Activated T-helper 2 cell treated with anti-CD3 and anti-CD28 coated beads, Interferon-gamma antibody, Interleukin-2, Interleukin-4, amounts not matched to agents 10 μg/mL and 5 μg/mL and 100 μg/mL, durations not matched to agents 14 hours and 24 hours and 36 hours (primary cell): ENCODE measurements at regions not wholly inside any gene's neighbourhood (a gene's known extent, or its start where the extent isn't known, plus 50 kb on each side); places are given as distances from the start of the nearest gene placed in this dataset.

ENCODE experiments used
- DNase-seq: peaks from one replicate; pipeline ENCODE4 v3.0.0; 2021; ENCODE audit warnings: low spot score
- H3K27ac Mint-ChIP-seq: one replicate; pipeline ENCODE4 v1.8.0; 2021; ENCODE audit warnings: mixed read lengths
- H3K27me3 Mint-ChIP-seq: one replicate; pipeline ENCODE4 v1.8.0; 2021; ENCODE audit warnings: low read depth, mixed read lengths
- H3K36me3 Mint-ChIP-seq: one replicate; pipeline ENCODE4 v1.8.0; 2021; ENCODE audit warnings: low read depth, mixed read lengths
- H3K4me1 Mint-ChIP-seq: one replicate; pipeline ENCODE4 v1.8.0; 2021; ENCODE audit warnings: low read depth, mixed read lengths
- H3K4me3 Mint-ChIP-seq: one replicate; pipeline ENCODE4 v1.8.0; 2021; ENCODE audit warnings: low read depth, mild to moderate bottlenecking, moderate library complexity, mixed read lengths
- H3K9me3 Mint-ChIP-seq: one replicate; pipeline ENCODE4 v1.8.0; 2021; ENCODE audit warnings: mixed read lengths
- intact Hi-C: fragments of 100-400 bp; cut with micrococcal nuclease; formaldehyde crosslinking; loops from one replicate; pipeline ENCODE4 v1.15.1; 2023

GRCh38 chr5:123752552-123753179 lies 240.7 kb downstream of the CSNK1G3 start:
- H3K4me3 Mint-ChIP-seq, result no peak overlapping the region
- no peaks in the 10 kb centered on the region for H3K9me3 Mint-ChIP-seq
- H3K36me3 Mint-ChIP-seq, result no peaks in the 10 kb centered on the region
- no peaks in the 10 kb centered on the region for H3K4me1 Mint-ChIP-seq
- DNase-seq, result no peak
- no peak overlapping the region for H3K27ac Mint-ChIP-seq
- intact Hi-C loops, result no loop called here
- H3K27me3 Mint-ChIP-seq, result no peaks in the 10 kb centered on the region

- H3K27ac Mint-ChIP-seq, result no peak overlapping the region
- H3K4me1 Mint-ChIP-seq, result no peaks in the 10 kb centered on the region
- no peaks in the 10 kb centered on the region for H3K27me3 Mint-ChIP-seq
- no peak for DNase-seq
- intact Hi-C loops, result no loop called here
- H3K4me3 Mint-ChIP-seq, result no peak overlapping the region
- H3K9me3 Mint-ChIP-seq, result no peaks in the 10 kb centered on the region
- no peaks in the 10 kb centered on the region for H3K36me3 Mint-ChIP-seq
These were observed 239.7 kb downstream of the CSNK1G3 start for GRCh38 chr5:123751670-123752069.

- intact Hi-C loops, result no loop called here
- no peaks in the 10 kb centered on the region for H3K4me1 Mint-ChIP-seq
- DNase-seq, result no peak
These were observed 236.3 kb downstream of the CSNK1G3 start for GRCh38 chr5:123748239-123748638.

GRCh38 chr5:123746683-123747360 lies 234.8 kb downstream of the CSNK1G3 start:
- intact Hi-C loops, result no loop called here
- H3K4me3 Mint-ChIP-seq, result no peak overlapping the region
- no peaks in the 10 kb centered on the region for H3K9me3 Mint-ChIP-seq
- H3K36me3 Mint-ChIP-seq, result no peaks in the 10 kb centered on the region
- no peaks in the 10 kb centered on the region for H3K4me1 Mint-ChIP-seq
- H3K27me3 Mint-ChIP-seq, result no peaks in the 10 kb centered on the region
- H3K27ac Mint-ChIP-seq, result no peak overlapping the region
- no peak for DNase-seq

More at GRCh38 chr5:123748239-123748638, 236.3 kb downstream of the CSNK1G3 start:
- H3K4me3 Mint-ChIP-seq, result no peak overlapping the region
- no peak overlapping the region for H3K27ac Mint-ChIP-seq
- no peaks in the 10 kb centered on the region for H3K27me3 Mint-ChIP-seq
- H3K9me3 Mint-ChIP-seq, result no peaks in the 10 kb centered on the region
- no peaks in the 10 kb centered on the region for H3K36me3 Mint-ChIP-seq

GRCh38 chr5:123743990-123744583 lies 232.1 kb downstream of the CSNK1G3 start:
- no peaks in the 10 kb centered on the region for H3K36me3 Mint-ChIP-seq
- intact Hi-C loops, result no loop called here
- no peak overlapping the region for H3K4me3 Mint-ChIP-seq
- H3K27me3 Mint-ChIP-seq, result no peaks in the 10 kb centered on the region
- no peak overlapping the region for H3K27ac Mint-ChIP-seq
- no peak for DNase-seq
- no peaks in the 10 kb centered on the region for H3K9me3 Mint-ChIP-seq
- no peaks in the 10 kb centered on the region for H3K4me1 Mint-ChIP-seq

- H3K4me1 Mint-ChIP-seq, result no peaks in the 10 kb centered on the region
- intact Hi-C loops, result no loop called here
- H3K9me3 Mint-ChIP-seq, result peaks cover 12% of the 10 kb centered on the region
- no peaks in the 10 kb centered on the region for H3K27me3 Mint-ChIP-seq
- DNase-seq, result no peak
- no peak overlapping the region for H3K4me3 Mint-ChIP-seq
- no peaks in the 10 kb centered on the region for H3K36me3 Mint-ChIP-seq
- no peak overlapping the region for H3K27ac Mint-ChIP-seq
These were observed 223.4 kb downstream of the CSNK1G3 start for GRCh38 chr5:123735384-123735783.

GRCh38 chr5:123732257-123732656 lies 220.3 kb downstream of the CSNK1G3 start:
- H3K27me3 Mint-ChIP-seq, result no peaks in the 10 kb centered on the region
- H3K4me1 Mint-ChIP-seq, result no peaks in the 10 kb centered on the region
- H3K9me3 Mint-ChIP-seq, result peaks cover 14% of the 10 kb centered on the region
- no peaks in the 10 kb centered on the region for H3K36me3 Mint-ChIP-seq
- no peak overlapping the region for H3K27ac Mint-ChIP-seq
- intact Hi-C loops, result no loop called here
- no peak for DNase-seq
- no peak overlapping the region for H3K4me3 Mint-ChIP-seq

- H3K27ac Mint-ChIP-seq, result no peak overlapping the region
- no peak for DNase-seq
- H3K9me3 Mint-ChIP-seq, result no peaks in the 10 kb centered on the region
- H3K36me3 Mint-ChIP-seq, result no peaks in the 10 kb centered on the region
- H3K4me1 Mint-ChIP-seq, result no peaks in the 10 kb centered on the region
- intact Hi-C loops, result no loop called here
- no peak overlapping the region for H3K4me3 Mint-ChIP-seq
- H3K27me3 Mint-ChIP-seq, result no peaks in the 10 kb centered on the region
These were observed 210.5 kb downstream of the CSNK1G3 start for GRCh38 chr5:123722451-123722850.

- intact Hi-C loops, result no loop called here
- Mint-ChIP-seq H3K36me3 (no peaks in the 10 kb centered on the region), H3K4me3 (no peak overlapping the region), H3K9me3 (no peaks in the 10 kb centered on the region), H3K27me3 (no peaks in the 10 kb centered on the region), H3K27ac (no peak overlapping the region), H3K4me1 (no peaks in the 10 kb centered on the region)
- no peak for DNase-seq
These were observed 209.8 kb downstream of the CSNK1G3 start for GRCh38 chr5:123721675-123722276.

- H3K27me3 Mint-ChIP-seq, result no peaks in the 10 kb centered on the region
- intact Hi-C loops, result no loop called here
- H3K27ac Mint-ChIP-seq, result no peak overlapping the region
- no peaks in the 10 kb centered on the region for H3K9me3 Mint-ChIP-seq
- DNase-seq, result no peak
- no peaks in the 10 kb centered on the region for H3K36me3 Mint-ChIP-seq
- H3K4me1 Mint-ChIP-seq, result no peaks in the 10 kb centered on the region
- no peak overlapping the region for H3K4me3 Mint-ChIP-seq
These were observed 209.0 kb downstream of the CSNK1G3 start for GRCh38 chr5:123720955-123721354.

GRCh38 chr5:123720339-123720738 lies 208.4 kb downstream of the CSNK1G3 start:
- intact Hi-C loops, result no loop called here
- H3K36me3 Mint-ChIP-seq, result no peaks in the 10 kb centered on the region
- H3K27ac Mint-ChIP-seq, result no peak overlapping the region
- H3K4me3 Mint-ChIP-seq, result no peak overlapping the region
- H3K4me1 Mint-ChIP-seq, result no peaks in the 10 kb centered on the region
- no peak for DNase-seq
- H3K9me3 Mint-ChIP-seq, result no peaks in the 10 kb centered on the region
- H3K27me3 Mint-ChIP-seq, result no peaks in the 10 kb centered on the region

GRCh38 chr5:123719004-123719403 lies 207.0 kb downstream of the CSNK1G3 start:
- no peaks in the 10 kb centered on the region for H3K9me3 Mint-ChIP-seq
- H3K27me3 Mint-ChIP-seq, result no peaks in the 10 kb centered on the region
- H3K36me3 Mint-ChIP-seq, result no peaks in the 10 kb centered on the region
- intact Hi-C loops, result no loop called here
- no peak overlapping the region for H3K27ac Mint-ChIP-seq
- no peaks in the 10 kb centered on the region for H3K4me1 Mint-ChIP-seq
- no peak for DNase-seq
- no peak overlapping the region for H3K4me3 Mint-ChIP-seq

GRCh38 chr5:123718238-123718637 lies 206.3 kb downstream of the CSNK1G3 start:
- intact Hi-C loops, result no loop called here
- no peak for DNase-seq
- Mint-ChIP-seq H3K27me3 (no peaks in the 10 kb centered on the region), H3K4me1 (no peaks in the 10 kb centered on the region), H3K36me3 (no peaks in the 10 kb centered on the region), H3K27ac (no peak overlapping the region), H3K9me3 (no peaks in the 10 kb centered on the region), H3K4me3 (no peak overlapping the region)
